Hepatocyte (in vitro differentiated cells): ENCODE measurements at regions not wholly inside any gene's neighbourhood (a gene's known extent, or its start where the extent isn't known, plus 50 kb on each side); places are given as distances from the start of the nearest gene placed in this dataset.

Source experiments
- CTCF ChIP-seq: fragments of 200-600 bp; sonication (generic); IDR thresholded peaks from 2 replicates; pipeline ENCODE4 v1.5.1; 2016; ENCODE audit warnings: antibody characterized with exemption, mild to moderate bottlenecking; ENCODE audit not compliant: poor library complexity
- EZH2 ChIP-seq: fragments of 200-600 bp; sonication (generic); IDR thresholded peaks from 2 replicates; pipeline ENCODE4 v1.6.1; 2016; ENCODE audit warnings: antibody characterized with exemption, mild to moderate bottlenecking, borderline replicate concordance
- EZH2phosphoT487 ChIP-seq: fragments of 200-600 bp; sonication (generic); IDR thresholded peaks from one replicate; pipeline ENCODE4 v1.6.1; 2018; ENCODE audit warnings: antibody characterized with exemption, mild to moderate bottlenecking, low read depth, moderate library complexity; ENCODE audit not compliant: unreplicated experiment, severe bottlenecking

GRCh38 chr13:112005925-112006324, 61.0 kb upstream of the SOX1 start:
- no peak for TF ChIP-seq CTCF
- no peak for TF ChIP-seq EZH2
- TF ChIP-seq EZH2phosphoT487, result no peak
